Hepatocyte (in vitro differentiated cells): ENCODE measurements at regions not wholly inside any gene's neighbourhood (a gene's known extent, or its start where the extent isn't known, plus 50 kb on each side); places are given as distances from the start of the nearest gene placed in this dataset.

ENCODE experiments used
- DNase-seq: peaks from one replicate; pipeline ENCODE4 v3.0.0-alpha.2; 2016; ENCODE audit warnings: low spot score
- H2AFZ ChIP-seq: fragments of 200-600 bp; sonication (generic); 2 replicates; pipeline ENCODE4 v1.6.0; 2016; ENCODE audit warnings: antibody characterized with exemption, mild to moderate bottlenecking
- H3K27ac ChIP-seq: fragments of 200-600 bp; sonication (generic); 2 replicates; pipeline ENCODE4 v1.5.1; 2016; ENCODE audit warnings: mild to moderate bottlenecking
- H3K27me3 ChIP-seq: fragments of 200-600 bp; sonication (generic); 2 replicates; pipeline ENCODE4 v1.6.1; 2016
- H3K36me3 ChIP-seq: fragments of 200-600 bp; sonication (generic); replicated peaks from 2 replicates; pipeline ENCODE4 v1.5.1; 2016; ENCODE audit warnings: low read depth; ENCODE audit not compliant: insufficient read depth
- H3K4me1 ChIP-seq: fragments of 200-600 bp; sonication (generic); 2 replicates; pipeline ENCODE4 v1.5.1; 2016; ENCODE audit warnings: mild to moderate bottlenecking, moderate library complexity; ENCODE audit not compliant: insufficient read depth
- H3K4me2 ChIP-seq: fragments of 200-600 bp; sonication (generic); 2 replicates; pipeline ENCODE4 v1.6.0; 2016
- H3K4me3 ChIP-seq: fragments of 200-600 bp; sonication (generic); 2 replicates; pipeline ENCODE4 v1.5.1; 2016; ENCODE audit warnings: mild to moderate bottlenecking
- H3K79me2 ChIP-seq: fragments of 200-600 bp; sonication (generic); 2 replicates; pipeline ENCODE4 v1.6.0; 2017; ENCODE audit warnings: mild to moderate bottlenecking
- H3K9me2 ChIP-seq: fragments of 200-600 bp; sonication (generic); replicated peaks from 2 replicates; pipeline ENCODE4 v1.6.0; 2017; ENCODE audit warnings: mild to moderate bottlenecking; ENCODE audit not compliant: insufficient read depth
- H3K9me3 ChIP-seq: fragments of 200-600 bp; sonication (generic); 2 replicates; pipeline ENCODE4 v1.5.1; 2016; ENCODE audit warnings: low read depth, mild to moderate bottlenecking
- H4K20me1 ChIP-seq: fragments of 200-600 bp; sonication (generic); 2 replicates; pipeline ENCODE4 v1.6.0; 2016; ENCODE audit warnings: mild to moderate bottlenecking; ENCODE audit not compliant: insufficient read depth, poor library complexity, severe bottlenecking
- EZH2 ChIP-seq: fragments of 200-600 bp; sonication (generic); IDR thresholded peaks from 2 replicates; pipeline ENCODE4 v1.6.1; 2016; ENCODE audit warnings: antibody characterized with exemption, mild to moderate bottlenecking, borderline replicate concordance
- EZH2phosphoT487 ChIP-seq: fragments of 200-600 bp; sonication (generic); IDR thresholded peaks from one replicate; pipeline ENCODE4 v1.6.1; 2018; ENCODE audit warnings: antibody characterized with exemption, mild to moderate bottlenecking, low read depth, moderate library complexity; ENCODE audit not compliant: unreplicated experiment, severe bottlenecking
- WGBS: methylation state at CpG from one replicate; pipeline ENCODE4 v1.1.6; 2016; ENCODE audit warnings: low lambda C conversion rate; ENCODE audit errors: missing lambda C conversion rate; 5-methylcytosine and 5-hydroxymethylcytosine counted together
- TF ChIP-seq, protein P1 (sequence below): fragments of 200-600 bp; sonication (generic); IDR thresholded peaks from 2 replicates; pipeline ENCODE4 v1.5.1; 2016; ENCODE audit warnings: antibody characterized with exemption, mild to moderate bottlenecking; ENCODE audit not compliant: poor library complexity

- no peaks in the 10 kb centered on the region for H4K20me1 ChIP-seq
- no peaks in the 10 kb centered on the region for H3K27me3 ChIP-seq
- H3K9me2 ChIP-seq: no peaks in the 10 kb centered on the region
- no peak for DNase-seq
- no peaks in the 10 kb centered on the region for H3K9me3 ChIP-seq
- TF ChIP-seq EZH2phosphoT487: no peak
- TF ChIP-seq, protein P1, sequence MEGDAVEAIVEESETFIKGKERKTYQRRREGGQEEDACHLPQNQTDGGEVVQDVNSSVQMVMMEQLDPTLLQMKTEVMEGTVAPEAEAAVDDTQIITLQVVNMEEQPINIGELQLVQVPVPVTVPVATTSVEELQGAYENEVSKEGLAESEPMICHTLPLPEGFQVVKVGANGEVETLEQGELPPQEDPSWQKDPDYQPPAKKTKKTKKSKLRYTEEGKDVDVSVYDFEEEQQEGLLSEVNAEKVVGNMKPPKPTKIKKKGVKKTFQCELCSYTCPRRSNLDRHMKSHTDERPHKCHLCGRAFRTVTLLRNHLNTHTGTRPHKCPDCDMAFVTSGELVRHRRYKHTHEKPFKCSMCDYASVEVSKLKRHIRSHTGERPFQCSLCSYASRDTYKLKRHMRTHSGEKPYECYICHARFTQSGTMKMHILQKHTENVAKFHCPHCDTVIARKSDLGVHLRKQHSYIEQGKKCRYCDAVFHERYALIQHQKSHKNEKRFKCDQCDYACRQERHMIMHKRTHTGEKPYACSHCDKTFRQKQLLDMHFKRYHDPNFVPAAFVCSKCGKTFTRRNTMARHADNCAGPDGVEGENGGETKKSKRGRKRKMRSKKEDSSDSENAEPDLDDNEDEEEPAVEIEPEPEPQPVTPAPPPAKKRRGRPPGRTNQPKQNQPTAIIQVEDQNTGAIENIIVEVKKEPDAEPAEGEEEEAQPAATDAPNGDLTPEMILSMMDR: no peak
- no peak for TF ChIP-seq EZH2
- WGBS: 70% methylated on average over 4 of the region's 4 CpGs
- H3K4me1 ChIP-seq: no peaks in the 10 kb centered on the region
- no peaks in the 10 kb centered on the region for H3K36me3 ChIP-seq
- no peak overlapping the region for H3K4me2 ChIP-seq
- no peak overlapping the region for H2AFZ ChIP-seq
- no peak overlapping the region for H3K4me3 ChIP-seq
- H3K27ac ChIP-seq: no peak overlapping the region
- no peaks in the 10 kb centered on the region for H3K79me2 ChIP-seq
Measured at GRCh38 chrX:118199997-118200396, 83.4 kb upstream of the KLHL13 start.

DNA sequence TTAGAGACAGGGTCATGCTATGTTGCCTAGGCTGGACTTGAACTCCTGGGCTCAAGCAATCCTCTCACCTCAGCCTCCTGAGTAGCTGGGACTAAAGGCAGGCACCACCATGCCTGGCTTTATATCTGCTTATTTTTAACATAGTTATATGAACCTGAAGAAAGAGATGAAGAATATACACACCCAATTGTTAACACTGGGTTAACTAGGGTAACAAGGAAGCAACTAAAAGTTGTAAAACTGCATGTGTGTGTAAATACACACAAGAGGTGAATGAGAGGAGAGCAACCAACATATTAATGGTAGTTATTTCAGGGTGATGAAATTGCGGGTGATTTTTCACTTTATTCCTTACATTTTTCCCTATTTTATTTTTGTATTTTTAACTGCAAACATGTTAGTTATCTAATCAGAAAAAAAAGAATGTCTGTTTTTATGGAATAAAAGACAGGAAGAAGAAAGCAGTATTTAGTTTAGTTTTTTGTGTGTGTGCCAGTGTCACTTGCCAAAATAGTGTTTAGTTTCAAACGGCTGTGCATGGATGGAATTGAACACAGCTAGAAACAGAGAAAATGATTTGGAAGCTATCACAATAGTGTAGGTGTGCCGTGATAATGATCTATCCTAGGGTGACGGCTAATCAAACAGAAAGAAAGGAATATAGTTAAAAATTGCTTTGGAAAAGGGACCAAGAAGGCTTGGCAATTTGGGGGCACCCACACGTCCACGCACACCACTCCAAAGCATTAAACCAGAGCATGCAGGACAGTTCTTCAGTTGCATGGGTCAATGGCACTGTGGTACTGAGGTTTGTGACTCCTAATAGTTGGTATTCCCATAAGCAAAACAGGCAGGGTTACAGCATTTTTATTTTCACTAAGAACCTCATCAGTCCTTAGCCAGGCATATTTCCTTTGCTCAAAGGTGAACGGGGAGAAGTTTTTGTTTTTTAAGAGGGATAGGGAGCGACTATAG, 89.1 kb upstream of the KLHL13 start:
- H2AFZ ChIP-seq: no peak overlapping the region
- no peak for TF ChIP-seq EZH2phosphoT487
- TF ChIP-seq EZH2: no peak
- TF ChIP-seq, protein P1: no peak
- no peaks in the 10 kb centered on the region for H3K36me3 ChIP-seq
- no peaks in the 10 kb centered on the region for H3K9me3 ChIP-seq
- H3K9me2 ChIP-seq: no peaks in the 10 kb centered on the region
- no peak for DNase-seq
- H3K4me1 ChIP-seq: no peaks in the 10 kb centered on the region
- H4K20me1 ChIP-seq: no peaks in the 10 kb centered on the region
- H3K27ac ChIP-seq: no peak overlapping the region
- no peaks in the 10 kb centered on the region for H3K27me3 ChIP-seq
- no peaks in the 10 kb centered on the region for H3K79me2 ChIP-seq
- 73% methylated on average over 8 of the region's 8 CpGs for WGBS
- H3K4me3 ChIP-seq: no peak overlapping the region
- no peak overlapping the region for H3K4me2 ChIP-seq

- H3K27ac ChIP-seq: no peak overlapping the region
- no peaks in the 10 kb centered on the region for H3K4me1 ChIP-seq
- no peaks in the 10 kb centered on the region for H3K9me3 ChIP-seq
- no peaks in the 10 kb centered on the region for H3K27me3 ChIP-seq
- DNase-seq: no peak
- no peaks in the 10 kb centered on the region for H3K79me2 ChIP-seq
- no peaks in the 10 kb centered on the region for H4K20me1 ChIP-seq
- no peaks in the 10 kb centered on the region for H3K36me3 ChIP-seq
- no peak overlapping the region for H3K4me3 ChIP-seq
- H3K9me2 ChIP-seq: no peaks in the 10 kb centered on the region
- no peak for TF ChIP-seq EZH2
- TF ChIP-seq, protein P1: no peak
- no peak for TF ChIP-seq EZH2phosphoT487
- WGBS: 74% methylated on average over 3 of the region's 3 CpGs
- H3K4me2 ChIP-seq: no peak overlapping the region
- H2AFZ ChIP-seq: no peak overlapping the region
Measured at GRCh38 chrX:118207831-118208453, 91.3 kb upstream of the KLHL13 start.
